HEK293T (cell line): ENCODE measurements at regions not wholly inside any gene's neighbourhood (a gene's known extent, or its start where the extent isn't known, plus 50 kb on each side); places are given as distances from the start of the nearest gene placed in this dataset.

ENCODE experiments used
- CTCF ChIA-PET: fragments of 350-600 bp; formaldehyde crosslinking; extraction: SDS; loops from one replicate; lab custom pipeline; 2021; ENCODE audit warnings: antibody characterized with exemption, inconsistent platforms; lab: Yijun Ruan, JAX
- POLR2A ChIA-PET: fragments of 350-600 bp; formaldehyde crosslinking; extraction: SDS; loops from one replicate; lab custom pipeline; 2020; ENCODE audit warnings: antibody characterized with exemption, inconsistent platforms; lab: Yijun Ruan, JAX
- DNase-seq: peaks from one replicate; pipeline ENCODE4 v3.0.0; 2012; ENCODE audit warnings: mixed read lengths; ENCODE audit errors: extremely low spot score
- ARNT ChIP-seq: fragments of 450-650 bp; IDR thresholded peaks from 2 replicates; pipeline ENCODE4 v1.6.1; 2017; ENCODE audit warnings: mild to moderate bottlenecking
- BHLHE40 ChIP-seq: fragments of 450-650 bp; IDR thresholded peaks from 2 replicates; pipeline ENCODE4 v1.6.1; 2016; ENCODE audit warnings: mild to moderate bottlenecking, moderate library complexity, borderline replicate concordance
- CTBP1 ChIP-seq: fragments of 450-650 bp; IDR thresholded peaks from 2 replicates; pipeline ENCODE4 v1.6.1; 2016; ENCODE audit warnings: borderline replicate concordance
- ELF4 ChIP-seq: fragments of 450-650 bp; IDR thresholded peaks from 2 replicates; pipeline ENCODE4 v1.6.1; 2017; ENCODE audit warnings: antibody characterized with exemption
- FOXA1 ChIP-seq: fragments of 450-650 bp; IDR thresholded peaks from 2 replicates; pipeline ENCODE4 v1.6.1; 2016; ENCODE audit warnings: mild to moderate bottlenecking
- FOXK2 ChIP-seq: fragments of 450-650 bp; IDR thresholded peaks from 2 replicates; pipeline ENCODE4 v1.6.1; 2016; ENCODE audit warnings: mild to moderate bottlenecking
- FOXM1 ChIP-seq: fragments of 450-650 bp; IDR thresholded peaks from 2 replicates; pipeline ENCODE4 v1.6.1; 2017; ENCODE audit warnings: mild to moderate bottlenecking, borderline replicate concordance
- HDGF ChIP-seq: fragments of 450-650 bp; IDR thresholded peaks from 2 replicates; pipeline ENCODE4 v1.6.1; 2017; ENCODE audit warnings: antibody characterized with exemption, borderline replicate concordance
- L3MBTL2 ChIP-seq: fragments of 450-650 bp; conservative IDR thresholded peaks from 2 replicates; pipeline ENCODE4 v1.6.1; 2016; ENCODE audit warnings: mild to moderate bottlenecking
- LEF1 ChIP-seq: fragments of 450-650 bp; IDR thresholded peaks from 2 replicates; pipeline ENCODE4 v1.6.1; 2017; ENCODE audit warnings: mild to moderate bottlenecking, borderline replicate concordance
- NFRKB ChIP-seq: fragments of 450-650 bp; IDR thresholded peaks from 2 replicates; pipeline ENCODE4 v1.6.1; 2016; ENCODE audit warnings: mild to moderate bottlenecking, moderate library complexity
- SP1 ChIP-seq: fragments of 450-650 bp; IDR thresholded peaks from 2 replicates; pipeline ENCODE4 v1.6.1; 2017
- SUZ12 ChIP-seq: fragments of 450-650 bp; IDR thresholded peaks from 2 replicates; pipeline ENCODE4 v1.6.1; 2016; ENCODE audit warnings: mild to moderate bottlenecking
- TARDBP ChIP-seq: fragments of 450-650 bp; IDR thresholded peaks from 2 replicates; pipeline ENCODE4 v1.6.1; 2016
- ZNF384 ChIP-seq: fragments of 450-650 bp; IDR thresholded peaks from 2 replicates; pipeline ENCODE4 v1.6.1; 2016
- TF ChIP-seq, protein P1 (sequence below): fragments of 450-650 bp; IDR thresholded peaks from 2 replicates; pipeline ENCODE4 v1.6.1; 2016

DNA sequence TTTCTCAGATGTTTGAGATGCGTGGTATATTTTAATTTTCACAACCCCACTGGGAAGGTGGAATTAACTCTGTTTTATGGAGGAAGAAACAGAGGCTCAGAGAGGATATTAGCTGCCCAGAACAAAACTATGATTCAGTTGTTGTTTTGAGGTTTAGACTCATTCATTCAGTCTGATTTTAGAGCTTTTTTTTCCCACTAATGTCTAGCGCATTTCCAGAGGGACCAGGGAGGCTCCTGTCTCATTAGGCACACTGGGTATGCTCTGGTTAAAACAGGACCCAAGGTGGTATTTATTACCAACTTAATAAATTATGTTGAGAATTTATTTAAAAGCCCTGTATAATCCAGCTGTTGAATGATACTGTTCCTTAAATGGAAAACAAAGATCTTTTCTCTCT is 272.0 kb upstream of the RGMA start:
- TF ChIP-seq BHLHE40, result no peak
- TF ChIP-seq FOXM1, result no peak
- TF ChIP-seq CTBP1, result no peak
- TF ChIP-seq NFRKB, result no peak
- no peak for DNase-seq
- POLR2A ChIA-PET, result no interaction called here
- CTCF ChIA-PET, result no interaction called here

DNA sequence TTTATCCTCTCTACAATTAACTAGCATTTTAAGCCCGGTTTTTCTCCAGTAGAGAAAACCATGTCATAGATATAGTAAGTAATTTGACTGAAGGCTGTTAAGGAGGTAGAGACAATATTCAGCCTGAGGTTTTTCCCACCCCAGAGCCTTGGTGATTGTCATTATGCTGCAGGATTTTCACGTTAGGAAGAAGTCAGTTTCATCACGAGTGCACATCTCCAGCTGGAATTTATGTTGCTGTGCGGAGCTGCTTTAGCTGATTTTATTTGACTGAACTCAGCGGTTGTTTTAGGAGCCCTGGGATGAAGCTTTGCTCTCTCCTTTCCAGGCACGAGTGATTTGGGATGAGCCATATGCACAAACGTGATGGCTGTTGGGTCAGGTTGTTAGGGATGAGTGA is 271.3 kb upstream of the RGMA start:
- no peak for TF ChIP-seq CTBP1
- no peak for TF ChIP-seq ZNF384
- TF ChIP-seq TARDBP, result no peak
- TF ChIP-seq BHLHE40, result no peak
- TF ChIP-seq L3MBTL2, result no peak
- no peak for TF ChIP-seq ARNT
- no peak for TF ChIP-seq FOXK2
- TF ChIP-seq NFRKB, result no peak
- TF ChIP-seq LEF1, result no peak
- TF ChIP-seq, protein P1, sequence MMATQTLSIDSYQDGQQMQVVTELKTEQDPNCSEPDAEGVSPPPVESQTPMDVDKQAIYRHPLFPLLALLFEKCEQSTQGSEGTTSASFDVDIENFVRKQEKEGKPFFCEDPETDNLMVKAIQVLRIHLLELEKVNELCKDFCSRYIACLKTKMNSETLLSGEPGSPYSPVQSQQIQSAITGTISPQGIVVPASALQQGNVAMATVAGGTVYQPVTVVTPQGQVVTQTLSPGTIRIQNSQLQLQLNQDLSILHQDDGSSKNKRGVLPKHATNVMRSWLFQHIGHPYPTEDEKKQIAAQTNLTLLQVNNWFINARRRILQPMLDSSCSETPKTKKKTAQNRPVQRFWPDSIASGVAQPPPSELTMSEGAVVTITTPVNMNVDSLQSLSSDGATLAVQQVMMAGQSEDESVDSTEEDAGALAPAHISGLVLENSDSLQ, result no peak
- TF ChIP-seq SP1, result no peak
- TF ChIP-seq FOXA1, result no peak
- no peak for TF ChIP-seq SUZ12
- no peak for TF ChIP-seq ELF4
- no peak for TF ChIP-seq FOXM1
- TF ChIP-seq HDGF, result no peak

DNA sequence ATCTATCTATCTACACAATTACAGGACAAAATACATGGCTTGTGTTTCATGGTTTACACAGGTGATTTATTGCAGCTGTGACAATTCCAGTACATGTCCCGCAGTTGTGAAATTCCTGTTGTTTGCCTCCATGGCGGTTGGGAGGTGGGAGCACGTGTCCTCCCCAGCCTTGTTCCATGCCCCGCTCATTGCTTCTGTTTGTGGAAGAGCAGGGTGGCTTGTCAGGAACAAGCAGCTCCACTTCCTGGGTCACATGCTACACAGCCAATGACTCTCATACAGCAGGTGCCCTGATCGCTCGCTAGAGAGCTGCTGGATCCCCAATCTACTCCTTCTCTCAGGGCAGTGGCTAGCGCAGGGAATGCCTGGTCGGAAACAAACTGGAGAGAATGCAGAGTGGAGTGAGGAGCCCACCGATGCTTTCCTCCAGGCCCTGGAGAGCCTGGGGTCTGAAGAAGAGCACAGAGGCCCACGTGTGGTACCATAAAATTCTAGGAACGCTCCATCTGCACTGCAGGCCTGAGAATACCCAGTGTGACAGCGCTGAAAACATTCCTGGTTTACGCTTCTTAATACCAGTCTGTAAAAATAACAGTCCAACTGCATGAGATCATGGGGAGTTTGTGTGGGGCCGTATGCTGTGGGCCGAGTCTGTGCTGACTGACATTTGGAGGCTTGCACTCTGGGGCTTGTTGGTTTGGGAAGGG is 270.6 kb upstream of the RGMA start:
- no peak for DNase-seq
- TF ChIP-seq SP1 (no peak), TARDBP (no peak), ZNF384 (no peak), SUZ12 (no peak), FOXM1 (no peak), CTBP1 (no peak), ELF4 (no peak)
- CTCF ChIA-PET, result no interaction called here
- POLR2A ChIA-PET, result no interaction called here

More for the DNA sequence above, 271.3 kb upstream of the RGMA start:
- ChIA-PET POLR2A (no interaction called here), CTCF (no interaction called here)
- DNase-seq, result no peak

GRCh38 chr15:93359060-93359408 is 270.0 kb upstream of the RGMA start:
- ChIA-PET POLR2A (no interaction called here), CTCF (no interaction called here)

GRCh38 chr15:93358166-93359059 is 269.4 kb upstream of the RGMA start:
- TF ChIP-seq L3MBTL2 (no peak), ARNT (no peak), BHLHE40 (no peak), FOXK2 (no peak), HDGF (no peak), SUZ12 (no peak), ZNF384 (no peak), CTBP1 (no peak), LEF1 (no peak), ELF4 (no peak), TARDBP (no peak), FOXA1 (no peak), FOXM1 (no peak), SP1 (no peak), NFRKB (no peak)
- TF ChIP-seq, protein P1, result no peak
- POLR2A ChIA-PET, result no interaction called here

More at GRCh38 chr15:93359060-93359408, 270.0 kb upstream of the RGMA start:
- DNase-seq, result no peak
- TF ChIP-seq FOXM1 (no peak), LEF1 (no peak), BHLHE40 (no peak), ZNF384 (no peak), L3MBTL2 (no peak), CTBP1 (no peak), SUZ12 (no peak), NFRKB (no peak), SP1 (no peak), HDGF (no peak), TARDBP (no peak), FOXK2 (no peak)

More at GRCh38 chr15:93358166-93359059, 269.4 kb upstream of the RGMA start:
- CTCF ChIA-PET, result no interaction called here
- no peak for DNase-seq
